IMR-90 (cell line): ENCODE measurements at regions not wholly inside any gene's neighbourhood (a gene's known extent, or its start where the extent isn't known, plus 50 kb on each side); places are given as distances from the start of the nearest gene placed in this dataset.

ENCODE experiments used
- ATAC-seq: fragments of 200-7000 bp; cut with Tn5 transposase; 2 replicates; pipeline ENCODE4 v1.9.1; 2020; ENCODE audit warnings: low read depth, mild to moderate bottlenecking, moderate library complexity
- BruUV-seq: library from RNA; stranded (reverse); fragments of 400-500 nt; replicated peaks from 2 replicates; lab custom pipeline; 2021; lab: Mats Ljungman, UMichigan
- CTCF ChIA-PET: fragments of 300-600 bp; formaldehyde crosslinking; extraction: SDS; loops from one replicate; lab custom pipeline; 2021; ENCODE audit warnings: antibody characterized with exemption; lab: Yijun Ruan, JAX
- POLR2A ChIA-PET: fragments of 300-600 bp; sonication (Branson Sonifier 250); formaldehyde crosslinking; loops from one replicate; lab custom pipeline; 2022; ENCODE audit warnings: antibody characterized with exemption; ENCODE audit not compliant: unreplicated experiment; lab: Charles Lee
- DNase-seq: peaks from one replicate; pipeline ENCODE4 v3.0.0; 2013
- H2AFZ ChIP-seq: replicated peaks from 2 replicates; pipeline ENCODE3; 2013; ENCODE audit warnings: low read length, mild to moderate bottlenecking; ENCODE audit not compliant: poor library complexity
- H2AK5ac ChIP-seq: 2 replicates; pipeline ENCODE4 v1.6.1; 2013; ENCODE audit warnings: low read depth, low read length, inconsistent platforms
- H2AK9ac ChIP-seq: replicated peaks from 2 replicates; pipeline ENCODE3; 2013; ENCODE audit warnings: mild to moderate bottlenecking, low read depth, low read length, moderate library complexity; ENCODE audit not compliant: poor library complexity
- H2BK120ac ChIP-seq: 2 replicates; pipeline ENCODE4 v1.6.1; 2013; ENCODE audit warnings: low read depth, low read length, inconsistent platforms
- H2BK15ac ChIP-seq: 3 replicates; pipeline ENCODE4 v1.6.1; 2013; ENCODE audit warnings: low read depth, low read length, inconsistent platforms
- H2BK20ac ChIP-seq: 2 replicates; pipeline ENCODE4 v1.6.1; 2013; ENCODE audit warnings: low read depth, mild to moderate bottlenecking, inconsistent platforms, low read length, moderate library complexity
- H2BK5ac ChIP-seq: 2 replicates; pipeline ENCODE4 v1.6.1; 2013; ENCODE audit warnings: mild to moderate bottlenecking, low read depth, low read length, inconsistent platforms; ENCODE audit not compliant: poor library complexity, severe bottlenecking
- H3K14ac ChIP-seq: replicated peaks from 2 replicates; pipeline ENCODE4 v1.6.1; 2013; ENCODE audit warnings: low read depth, low read length, inconsistent platforms
- H3K18ac ChIP-seq: 2 replicates; pipeline ENCODE4 v1.6.1; 2013; ENCODE audit warnings: low read depth, low read length, control low read depth
- H3K23ac ChIP-seq: 2 replicates; pipeline ENCODE4 v1.6.1; 2013; ENCODE audit warnings: low read depth, low read length, inconsistent platforms
- H3K27ac ChIP-seq: 2 replicates; pipeline ENCODE4 v1.5.1; 2013; ENCODE audit warnings: mild to moderate bottlenecking, control low read depth, low read length; ENCODE audit not compliant: insufficient read depth
- H3K27me3 ChIP-seq: 2 replicates; pipeline ENCODE4 v1.6.1; 2013; ENCODE audit warnings: low read length; ENCODE audit not compliant: control insufficient read depth, insufficient read depth
- H3K36me3 ChIP-seq: 2 replicates; pipeline ENCODE4 v1.6.1; 2013; ENCODE audit warnings: low read length, mixed read lengths; ENCODE audit not compliant: control insufficient read depth, insufficient read depth
- H3K4ac ChIP-seq: 2 replicates; pipeline ENCODE4 v1.6.1; 2013; ENCODE audit warnings: low read depth, low read length, inconsistent platforms
- H3K4me1 ChIP-seq: 2 replicates; pipeline ENCODE4 v1.6.1; 2013; ENCODE audit warnings: low read length, mixed read lengths; ENCODE audit not compliant: control insufficient read depth, insufficient read depth
- H3K4me2 ChIP-seq: 2 replicates; pipeline ENCODE4 v1.6.1; 2013; ENCODE audit warnings: low read depth, mild to moderate bottlenecking, control low read depth, low read length, moderate library complexity
- H3K4me3 ChIP-seq: 2 replicates; pipeline ENCODE4 v1.5.1; 2013; ENCODE audit warnings: low read depth, mild to moderate bottlenecking, control low read depth, low read length, moderate library complexity; ENCODE audit not compliant: insufficient read depth
- H3K56ac ChIP-seq: 2 replicates; pipeline ENCODE4 v1.6.1; 2013; ENCODE audit warnings: low read length, inconsistent platforms; ENCODE audit not compliant: insufficient read depth; ENCODE audit errors: extremely low read depth
- H3K79me1 ChIP-seq, 2 experiments: 2 replicates each; pipeline ENCODE4 v1.6.1; 2013; ENCODE audit warnings: low read length in 2 of 2, inconsistent platforms in 1 of 2, low read depth in 1 of 2
- H3K9ac ChIP-seq: 2 replicates; pipeline ENCODE4 v1.6.1; 2013; ENCODE audit warnings: low read depth, low read length, control low read depth
- H3K9me1 ChIP-seq: 2 replicates; pipeline ENCODE4 v1.6.1; 2013; ENCODE audit warnings: low read length, inconsistent platforms; ENCODE audit not compliant: insufficient read depth
- H3K9me3 ChIP-seq: 2 replicates; pipeline ENCODE4 v1.6.1; 2013; ENCODE audit warnings: low read length; ENCODE audit not compliant: control insufficient read depth, insufficient read depth
- H4K20me1 ChIP-seq: 2 replicates; pipeline ENCODE4 v1.6.1; 2013; ENCODE audit warnings: low read length, inconsistent platforms; ENCODE audit not compliant: insufficient read depth
- H4K5ac ChIP-seq: 2 replicates; pipeline ENCODE4 v1.6.1; 2013; ENCODE audit warnings: mild to moderate bottlenecking, low read depth, low read length, control low read depth
- H4K8ac ChIP-seq, 2 experiments: 2 replicates each; pipeline ENCODE4 v1.6.1; 2013; ENCODE audit warnings: low read depth in 2 of 2, low read length in 2 of 2, control low read depth in 1 of 2, inconsistent platforms in 1 of 2
- H4K91ac ChIP-seq: 2 replicates; pipeline ENCODE4 v1.6.1; 2013; ENCODE audit warnings: low read depth, low read length, inconsistent platforms; ENCODE audit not compliant: insufficient read depth
- BHLHE40 ChIP-seq: fragments of 150-350 bp; IDR thresholded peaks from 2 replicates; pipeline ENCODE4 v1.6.1; 2016; ENCODE audit warnings: mild to moderate bottlenecking, low read depth, low read length
- CEBPB ChIP-seq: IDR thresholded peaks from 2 replicates; pipeline ENCODE4 v1.6.1; 2012; ENCODE audit warnings: low read depth, low read length, improper control_type of control experiment
- CHD1 ChIP-seq: IDR thresholded peaks from 2 replicates; pipeline ENCODE4 v1.6.1; 2012; ENCODE audit warnings: low read depth, low read length, improper control_type of control experiment
- CTCF ChIP-seq: conservative IDR thresholded peaks from 2 replicates; pipeline ENCODE4 v1.5.1; 2012; ENCODE audit warnings: mild to moderate bottlenecking, low read depth, low read length, improper control_type of control experiment
- FOS ChIP-seq: fragments of 150-350 bp; IDR thresholded peaks from 2 replicates; pipeline ENCODE4 v1.6.1; 2016; ENCODE audit warnings: low read depth, low read length
- MAFK ChIP-seq: IDR thresholded peaks from 2 replicates; pipeline ENCODE4 v1.6.1; 2012; ENCODE audit warnings: low read depth, low read length, improper control_type of control experiment
- MAZ ChIP-seq: IDR thresholded peaks from 2 replicates; pipeline ENCODE4 v1.6.1; 2012; ENCODE audit warnings: low read depth, mild to moderate bottlenecking, low read length, improper control_type of control experiment, moderate library complexity, borderline replicate concordance
- MXI1 ChIP-seq: IDR thresholded peaks from 2 replicates; pipeline ENCODE4 v1.6.1; 2012; ENCODE audit warnings: low read depth, mild to moderate bottlenecking, low read length, moderate library complexity, borderline replicate concordance
- NFE2L2 ChIP-seq: fragments of 150-350 bp; IDR thresholded peaks from 2 replicates; pipeline ENCODE4 v1.6.1; 2016; ENCODE audit warnings: low read depth, mild to moderate bottlenecking, low read length
- POLR2A ChIP-seq: IDR thresholded peaks from 2 replicates; pipeline ENCODE4 v1.6.1; 2012; ENCODE audit warnings: mild to moderate bottlenecking, low read depth, low read length
- RAD21 ChIP-seq: IDR thresholded peaks from 2 replicates; pipeline ENCODE4 v1.6.1; 2012; ENCODE audit warnings: low read length, improper control_type of control experiment
- RCOR1 ChIP-seq: IDR thresholded peaks from 2 replicates; pipeline ENCODE4 v1.6.1; 2012; ENCODE audit warnings: mild to moderate bottlenecking, low read length, improper control_type of control experiment; ENCODE audit not compliant: insufficient replicate concordance
- RFX5 ChIP-seq: IDR thresholded peaks from 2 replicates; pipeline ENCODE4 v1.8.0; 2012; ENCODE audit warnings: low read depth, mild to moderate bottlenecking, low read length, moderate library complexity
- SMC3 ChIP-seq: fragments of 150-350 bp; IDR thresholded peaks from 2 replicates; pipeline ENCODE4 v1.6.1; 2016; ENCODE audit warnings: low read depth, mild to moderate bottlenecking, antibody characterized with exemption, low read length, moderate library complexity
- WGBS, 2 experiments: methylation state at CpG; one replicate each; pipeline versions ENCODE4 v1.1.5 to v1.1.7; 2013; ENCODE audit warnings: missing lambda C conversion rate in 2 of 2; ENCODE audit not compliant: insufficient read length in 1 of 2; ENCODE audit errors: extremely low coverage in 2 of 2; 5-methylcytosine and 5-hydroxymethylcytosine counted together
- dilution Hi-C: fragments of 300-500 bp; cut with HindIII; formaldehyde crosslinking; loops from one replicate; pipeline ENCODE4 v1.14.3; 2018; ENCODE audit warnings: low sequenced_read_pairs; ENCODE audit not compliant: unreplicated experiment
- in situ Hi-C: fragments of 300-500 bp; cut with MboI; formaldehyde crosslinking; loops from 3 replicates; pipeline ENCODE4 v1.14.3; 2019; ENCODE audit warnings: low sequenced_read_pairs, inconsistent platforms, mixed read lengths
- intact Hi-C: fragments of 100-400 bp; cut with micrococcal nuclease; formaldehyde crosslinking; loops from 2 replicates; pipeline ENCODE4 v1.10.0; 2022
- TF ChIP-seq, protein P1 (sequence below): fragments of 150-350 bp; IDR thresholded peaks from 2 replicates; pipeline ENCODE4 v1.6.1; 2017; ENCODE audit warnings: mild to moderate bottlenecking, antibody characterized with exemption, low read length, low read depth
- TF ChIP-seq, protein P2 (sequence below): fragments of 150-350 bp; IDR thresholded peaks from 2 replicates; pipeline ENCODE4 v1.6.1; 2016; ENCODE audit warnings: low read depth, mild to moderate bottlenecking, low read length, moderate library complexity, borderline replicate concordance

GRCh38 chr1:239025997-239026694, 360.2 kb upstream of the CHRM3 start:
- Histone ChIP-seq H3K4me3 (no peak overlapping the region), H2BK20ac (no peak overlapping the region), H2BK15ac (no peak overlapping the region), H2BK5ac (no peak overlapping the region), H4K91ac (no peak overlapping the region), H3K18ac (no peak overlapping the region), H3K9me3 (peaks cover 9% of the 10 kb centered on the region), H3K9me1 (no peaks in the 10 kb centered on the region), H4K8ac (no peak overlapping the region), H2AK5ac (no peak overlapping the region), H3K56ac (no peak overlapping the region), H4K5ac (no peak overlapping the region), H3K27ac (no peak overlapping the region), H4K20me1 (no peaks in the 10 kb centered on the region), H3K4ac (no peak overlapping the region), H3K14ac (no peak overlapping the region), H3K27me3 (no peaks in the 10 kb centered on the region), H2AFZ (no peak overlapping the region), H2AK9ac (no peak overlapping the region), H3K4me1 (no peaks in the 10 kb centered on the region), H3K9ac (no peak overlapping the region), H2BK120ac (no peak overlapping the region), H3K36me3 (no peaks in the 10 kb centered on the region), H3K79me1 (no peaks in the 10 kb centered on the region), H3K23ac (no peak overlapping the region), H3K4me2 (no peak overlapping the region)
- no peak for ATAC-seq
- no CpG with 5 or more reads among the region's 7 CpGs for WGBS, 2 experiments
- ChIA-PET POLR2A (no interaction called here), CTCF (no interaction called here)
- no peak for TF ChIP-seq POLR2A
- no peak for TF ChIP-seq MAFK
- TF ChIP-seq MXI1, result no peak
- TF ChIP-seq BHLHE40, result no peak
- no peak for TF ChIP-seq RCOR1
- no peak for TF ChIP-seq CEBPB
- TF ChIP-seq FOS, result no peak
- TF ChIP-seq, protein P1, sequence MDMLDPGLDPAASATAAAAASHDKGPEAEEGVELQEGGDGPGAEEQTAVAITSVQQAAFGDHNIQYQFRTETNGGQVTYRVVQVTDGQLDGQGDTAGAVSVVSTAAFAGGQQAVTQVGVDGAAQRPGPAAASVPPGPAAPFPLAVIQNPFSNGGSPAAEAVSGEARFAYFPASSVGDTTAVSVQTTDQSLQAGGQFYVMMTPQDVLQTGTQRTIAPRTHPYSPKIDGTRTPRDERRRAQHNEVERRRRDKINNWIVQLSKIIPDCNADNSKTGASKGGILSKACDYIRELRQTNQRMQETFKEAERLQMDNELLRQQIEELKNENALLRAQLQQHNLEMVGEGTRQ, result no peak
- TF ChIP-seq CTCF, result no peak
- TF ChIP-seq RAD21, result no peak
- no peak for TF ChIP-seq SMC3
- no peak for TF ChIP-seq NFE2L2
- TF ChIP-seq RFX5, result no peak
- no peak for TF ChIP-seq MAZ
- TF ChIP-seq, protein P2, sequence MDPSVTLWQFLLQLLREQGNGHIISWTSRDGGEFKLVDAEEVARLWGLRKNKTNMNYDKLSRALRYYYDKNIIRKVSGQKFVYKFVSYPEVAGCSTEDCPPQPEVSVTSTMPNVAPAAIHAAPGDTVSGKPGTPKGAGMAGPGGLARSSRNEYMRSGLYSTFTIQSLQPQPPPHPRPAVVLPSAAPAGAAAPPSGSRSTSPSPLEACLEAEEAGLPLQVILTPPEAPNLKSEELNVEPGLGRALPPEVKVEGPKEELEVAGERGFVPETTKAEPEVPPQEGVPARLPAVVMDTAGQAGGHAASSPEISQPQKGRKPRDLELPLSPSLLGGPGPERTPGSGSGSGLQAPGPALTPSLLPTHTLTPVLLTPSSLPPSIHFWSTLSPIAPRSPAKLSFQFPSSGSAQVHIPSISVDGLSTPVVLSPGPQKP, result no peak
- TF ChIP-seq CHD1, result no peak
- in situ Hi-C loops (no loop called here), intact Hi-C loops (no loop called here), dilution Hi-C loops (no loop called here)
- no peak for DNase-seq
- no TSS peak for BruUV-seq
